Loucy (cell line): ENCODE measurements at regions not wholly inside any gene's neighbourhood (a gene's known extent, or its start where the extent isn't known, plus 50 kb on each side); places are given as distances from the start of the nearest gene placed in this dataset.

ENCODE experiments used
- EZH2phosphoT487 ChIP-seq: fragments of 200-600 bp; IDR thresholded peaks from 2 replicates; pipeline ENCODE4 v1.6.1; 2018; ENCODE audit warnings: antibody characterized with exemption, mild to moderate bottlenecking, moderate library complexity, borderline replicate concordance
- TF ChIP-seq, protein P1 (sequence below): fragments of 200-600 bp; sonication (generic); conservative IDR thresholded peaks from 2 replicates; pipeline ENCODE4 v1.5.1; 2014; ENCODE audit warnings: mild to moderate bottlenecking, antibody characterized with exemption, low read length

DNA sequence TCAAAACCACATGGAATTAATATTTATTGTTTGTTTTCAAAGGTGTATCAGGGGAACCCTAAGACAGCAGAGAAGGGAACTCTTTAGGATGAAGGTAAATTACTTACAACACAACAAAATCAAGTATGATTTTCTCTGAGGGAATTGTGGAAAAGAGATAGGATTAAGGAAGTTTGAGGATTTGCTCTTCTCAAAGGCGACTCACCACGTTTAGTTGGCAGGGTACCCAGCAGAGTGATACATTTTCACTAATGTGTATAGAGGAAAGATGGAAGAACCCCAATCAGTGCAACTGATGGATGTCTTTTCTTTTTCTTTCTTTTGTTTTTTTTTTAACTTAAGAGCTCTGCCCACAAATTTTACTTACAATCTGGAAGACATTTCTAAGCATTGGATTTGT lies 499.2 kb downstream of the CCER1 start:
- TF ChIP-seq, protein P1, sequence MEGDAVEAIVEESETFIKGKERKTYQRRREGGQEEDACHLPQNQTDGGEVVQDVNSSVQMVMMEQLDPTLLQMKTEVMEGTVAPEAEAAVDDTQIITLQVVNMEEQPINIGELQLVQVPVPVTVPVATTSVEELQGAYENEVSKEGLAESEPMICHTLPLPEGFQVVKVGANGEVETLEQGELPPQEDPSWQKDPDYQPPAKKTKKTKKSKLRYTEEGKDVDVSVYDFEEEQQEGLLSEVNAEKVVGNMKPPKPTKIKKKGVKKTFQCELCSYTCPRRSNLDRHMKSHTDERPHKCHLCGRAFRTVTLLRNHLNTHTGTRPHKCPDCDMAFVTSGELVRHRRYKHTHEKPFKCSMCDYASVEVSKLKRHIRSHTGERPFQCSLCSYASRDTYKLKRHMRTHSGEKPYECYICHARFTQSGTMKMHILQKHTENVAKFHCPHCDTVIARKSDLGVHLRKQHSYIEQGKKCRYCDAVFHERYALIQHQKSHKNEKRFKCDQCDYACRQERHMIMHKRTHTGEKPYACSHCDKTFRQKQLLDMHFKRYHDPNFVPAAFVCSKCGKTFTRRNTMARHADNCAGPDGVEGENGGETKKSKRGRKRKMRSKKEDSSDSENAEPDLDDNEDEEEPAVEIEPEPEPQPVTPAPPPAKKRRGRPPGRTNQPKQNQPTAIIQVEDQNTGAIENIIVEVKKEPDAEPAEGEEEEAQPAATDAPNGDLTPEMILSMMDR = no peak
- TF ChIP-seq EZH2phosphoT487 = no peak
